ENCODE measurements at regions not wholly inside any gene's neighbourhood (a gene's known extent, or its start where the extent isn't known, plus 50 kb on each side); places are given as distances from the start of the nearest gene placed in this dataset.
"Not testable (repeated sequence)": the region's sequence is repeated elsewhere in the genome, so short reads cannot be mapped to it uniquely, and the experiment has no call there.

- no peak for DNase-seq
Observed at GRCh38 chr17:53039981-53040380, 782.7 kb upstream of the KIF2B start.

GRCh38 chr17:53033297-53033696 lies 789.4 kb upstream of the KIF2B start:
- no peak for DNase-seq

GRCh38 chr17:53032861-53033271 lies 789.9 kb upstream of the KIF2B start:
- peak; percentile 80 for DNase-seq

DNA sequence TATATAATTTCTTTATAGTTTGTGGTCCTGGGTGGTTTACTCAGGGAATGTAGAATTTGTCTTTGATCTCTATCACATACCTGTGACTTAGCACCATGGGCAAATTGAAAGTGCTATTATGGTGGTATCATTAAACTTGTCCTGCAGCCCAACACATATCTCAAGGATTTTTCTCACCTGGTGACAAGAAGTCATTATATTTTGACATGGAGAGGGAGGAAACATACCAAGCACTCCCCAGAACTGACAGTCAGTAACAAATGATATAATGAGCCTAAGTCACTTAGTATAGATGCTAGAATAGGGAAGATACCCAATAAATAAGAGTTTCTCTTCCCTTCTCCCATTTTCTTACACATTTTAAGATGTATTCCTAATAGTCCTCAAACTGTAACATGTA lies 805.5 kb upstream of the KIF2B start:
- DNase-seq, result no peak

DNA sequence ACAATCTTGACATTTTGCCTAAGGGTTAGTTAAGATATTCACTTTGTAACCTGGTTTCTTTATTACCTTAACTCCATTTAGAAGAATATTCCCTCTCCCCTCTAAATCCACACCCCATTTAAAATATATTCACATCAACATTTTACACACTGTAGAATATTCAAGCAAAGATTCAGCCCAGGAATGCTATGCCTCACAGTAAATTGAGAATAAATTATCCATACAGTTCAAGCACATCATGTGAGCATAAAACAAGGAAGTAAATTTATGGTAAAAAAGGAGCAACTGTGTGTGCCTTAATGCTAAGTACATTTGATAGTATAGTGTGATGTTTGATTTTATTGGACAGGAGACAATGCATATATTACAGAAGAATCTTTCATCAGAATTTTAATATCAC lies 806.6 kb upstream of the KIF2B start:
- no peak for DNase-seq

DNA sequence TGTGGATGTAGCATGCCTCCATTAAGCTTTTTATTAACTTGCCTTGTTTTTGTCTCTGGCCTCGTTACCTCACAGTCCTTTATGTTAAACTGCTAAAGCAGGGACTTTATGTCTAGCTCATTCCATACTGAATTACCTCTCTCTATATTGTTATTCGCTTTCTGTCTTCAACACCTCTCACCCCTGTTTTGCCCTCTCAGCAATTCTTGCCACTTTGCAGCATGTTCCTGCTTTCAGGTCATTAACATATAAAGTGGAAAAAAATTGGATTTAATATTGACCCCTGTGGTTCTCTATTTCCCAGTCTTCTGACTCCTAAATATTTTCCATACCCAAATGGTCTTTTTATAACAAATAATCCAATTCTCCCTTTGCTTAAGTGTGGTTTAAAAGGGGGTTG lies 810.4 kb upstream of the KIF2B start:
- DNase-seq, result no peak

DNA sequence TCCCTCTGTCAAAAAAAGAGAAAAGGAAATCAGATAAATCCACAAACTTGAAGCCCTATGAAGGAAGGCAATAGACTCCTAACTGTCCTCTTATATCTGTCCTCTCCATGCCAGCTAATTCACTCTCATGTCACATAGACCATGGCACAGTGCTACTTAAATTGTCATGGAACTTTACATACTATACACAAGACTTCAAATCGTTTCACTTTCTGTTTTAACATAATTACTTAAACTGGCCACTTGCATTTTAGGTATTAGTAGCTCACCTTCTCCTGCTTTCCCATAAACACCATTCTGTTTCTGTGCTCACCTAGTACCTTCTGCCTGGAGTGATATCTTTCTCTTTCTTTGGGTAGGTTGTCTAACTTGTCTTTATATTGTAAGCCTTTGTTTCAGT lies 816.7 kb upstream of the KIF2B start:
- no peak for DNase-seq

GRCh38 chr17:53004902-53005301 lies 817.8 kb upstream of the KIF2B start:
- no peak for DNase-seq

DNA sequence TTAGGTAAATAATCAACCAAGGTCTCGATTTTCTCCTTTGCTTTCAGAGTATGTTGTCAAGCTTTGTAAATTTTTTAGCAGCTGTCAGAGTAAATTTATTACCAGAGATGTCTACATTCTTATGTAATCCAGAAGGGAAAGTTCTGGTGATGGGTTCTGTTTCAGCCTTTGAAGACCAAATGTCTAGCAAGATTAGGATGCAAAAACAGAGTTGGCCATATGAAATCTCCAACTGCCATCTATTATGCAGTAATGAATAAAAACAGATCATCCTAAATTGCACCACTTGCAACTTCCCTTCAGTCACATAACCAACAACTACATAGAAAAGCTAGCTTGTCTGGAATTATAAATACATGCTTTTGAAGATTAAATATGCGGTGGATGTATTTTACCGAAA lies 826.8 kb upstream of the KIF2B start:
- DNase-seq, result no peak

GRCh38 chr17:52995147-52995546 lies 827.6 kb upstream of the KIF2B start:
- DNase-seq, result no peak

DNA sequence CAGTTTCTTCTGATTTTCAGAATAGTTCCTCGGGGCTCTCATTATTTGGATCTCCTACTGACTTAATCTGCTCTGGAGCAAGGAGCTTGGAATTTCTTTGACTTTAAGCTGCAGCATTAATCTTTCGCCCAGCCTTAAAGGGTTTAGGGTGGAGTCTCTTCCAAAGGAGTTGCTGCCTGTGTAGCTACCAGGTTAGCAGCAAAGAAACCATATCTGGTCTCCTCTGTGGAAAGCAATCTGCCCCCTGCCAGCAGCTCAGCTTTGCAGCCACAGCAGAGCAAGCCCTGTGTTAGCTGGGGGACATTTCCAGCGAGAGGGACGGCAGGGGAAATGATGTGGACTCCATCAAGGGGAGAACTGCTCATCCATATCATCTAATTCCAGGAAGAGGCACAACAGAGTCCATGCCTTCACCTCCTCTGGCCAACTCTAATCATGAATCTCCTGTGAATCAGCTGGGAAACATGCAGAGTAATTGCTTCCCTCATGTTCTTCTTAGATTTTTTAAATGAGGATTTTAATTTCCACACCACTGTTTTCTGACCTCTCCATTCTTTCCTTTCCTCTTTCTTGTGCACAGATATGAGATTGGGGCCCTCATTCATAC lies 827.6 kb upstream of the CA10 start:
- peak; percentile 2 for DNase-seq

DNA sequence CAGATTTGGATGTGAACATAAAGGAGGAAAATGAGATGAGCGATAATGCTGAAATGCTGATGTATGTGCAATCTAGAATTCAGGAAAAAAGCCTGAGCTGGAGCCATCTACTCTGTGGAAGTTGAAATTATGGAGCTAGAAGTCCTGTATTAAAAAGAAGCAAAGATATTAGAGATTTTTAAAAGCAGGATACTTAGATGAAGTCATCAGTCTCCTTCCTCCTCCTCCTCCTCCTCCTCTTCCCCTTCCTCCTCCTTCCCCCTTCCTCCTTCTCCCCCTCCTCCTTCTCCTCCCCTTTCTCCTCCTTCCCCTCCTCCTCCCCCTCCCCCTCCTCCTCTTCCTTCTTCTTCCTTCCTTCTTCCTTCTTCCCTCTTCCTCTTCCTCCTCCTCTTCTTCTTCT lies 823.8 kb upstream of the CA10 start:
- DNase-seq, result no peak

DNA sequence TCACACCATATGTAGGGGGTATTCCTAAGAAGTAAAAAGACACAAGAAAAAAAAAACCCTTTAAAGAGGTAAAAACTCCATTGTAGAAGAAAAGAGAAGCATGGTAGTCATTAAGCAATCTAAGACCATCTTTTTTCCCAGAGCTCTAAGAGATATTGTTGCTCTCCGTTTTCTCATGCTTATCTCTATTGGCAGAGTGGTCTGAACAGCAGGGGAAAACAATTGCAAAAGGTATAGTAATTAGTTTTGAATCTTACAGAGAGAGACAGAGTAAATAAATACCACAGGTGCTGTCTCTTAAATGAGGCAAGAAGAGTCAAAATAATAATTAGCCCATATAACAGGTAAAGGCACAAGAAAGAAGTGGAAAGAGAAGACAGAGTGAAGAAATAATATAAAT lies 821.4 kb upstream of the CA10 start:
- DNase-seq, result no peak

DNA sequence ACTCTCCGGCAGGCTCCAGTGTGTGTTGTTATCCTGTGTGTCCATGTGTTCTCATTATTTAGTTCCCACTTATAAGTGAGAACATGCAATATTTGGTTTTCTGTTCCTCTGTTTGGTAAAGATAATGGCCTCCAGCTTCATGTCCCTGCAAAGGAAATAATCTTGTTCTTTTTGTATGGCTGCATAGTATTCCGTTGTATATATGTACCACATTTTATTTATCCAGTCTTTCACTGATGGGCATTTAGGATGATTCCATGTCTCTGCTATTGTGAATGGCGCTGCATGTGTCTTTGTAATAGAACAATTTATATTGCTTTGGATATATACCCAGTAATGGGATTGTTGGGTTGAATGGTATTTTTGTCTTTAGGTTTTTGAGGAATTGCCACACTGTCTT lies 807.3 kb upstream of the CA10 start:
- no peak for DNase-seq

DNA sequence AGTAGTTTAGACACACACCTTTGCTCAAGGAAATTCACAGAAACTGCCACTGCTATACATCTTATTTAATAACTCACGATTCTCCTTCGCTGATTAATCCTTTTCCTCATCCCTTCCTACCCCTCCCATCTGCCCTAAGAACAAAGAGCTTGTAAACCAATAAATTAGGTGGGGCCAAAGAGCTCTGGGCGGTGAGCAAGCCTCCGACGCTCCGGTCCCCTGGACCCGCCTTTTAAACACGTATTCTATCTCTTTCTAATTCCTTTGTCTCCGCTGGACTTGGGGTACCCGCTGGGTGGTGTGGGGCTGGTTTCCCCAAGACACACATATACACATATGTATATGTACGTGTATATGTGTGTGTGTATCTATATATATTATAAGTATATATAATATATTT lies 803.2 kb upstream of the CA10 start:
- not testable (repeated sequence) for DNase-seq

GRCh38 chr17:52957411-52957810 lies 798.9 kb upstream of the CA10 start:
- DNase-seq, result no peak

GRCh38 chr17:52947418-52947817 lies 788.9 kb upstream of the CA10 start:
- DNase-seq, result no peak

GRCh38 chr17:52938623-52939230 lies 780.2 kb upstream of the CA10 start:
- no peak for DNase-seq

DNA sequence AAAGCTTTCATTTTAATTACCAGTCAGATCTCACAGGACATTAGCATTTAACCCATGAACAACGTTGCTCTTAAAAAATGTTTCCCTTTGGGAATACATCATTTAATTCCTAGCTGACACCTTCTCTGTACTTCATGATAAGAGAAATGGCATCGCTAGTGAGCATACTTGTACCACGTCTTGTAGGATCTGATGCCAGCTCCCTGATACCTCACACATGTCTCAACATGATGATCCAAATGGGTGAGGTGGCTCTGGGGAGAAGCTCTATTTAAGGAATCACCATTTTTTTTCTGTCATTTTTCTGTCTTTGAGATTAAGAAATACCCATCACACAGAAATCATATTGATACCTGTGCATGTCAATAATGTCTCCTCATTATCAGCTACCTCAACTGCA lies 772.1 kb upstream of the CA10 start:
- DNase-seq, result no peak

DNA sequence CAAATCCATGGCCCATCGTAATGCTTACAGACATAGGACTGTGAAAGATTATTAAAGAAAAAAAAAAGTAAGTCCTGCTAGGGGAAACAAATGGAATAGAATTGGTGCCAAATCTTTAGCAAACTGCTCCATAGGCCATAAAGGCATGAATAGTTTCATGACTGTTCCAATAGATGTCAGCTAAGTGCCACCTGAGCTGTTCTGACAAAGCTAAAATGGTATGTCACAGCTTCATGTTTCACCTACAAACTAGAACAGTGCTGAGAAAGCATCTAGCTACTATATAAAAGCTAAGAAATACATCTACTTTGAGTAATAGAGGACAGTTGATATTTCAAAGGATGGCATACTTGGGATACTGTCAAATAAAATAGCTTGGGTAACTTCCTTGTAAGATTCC lies 771.6 kb upstream of the CA10 start:
- no peak for DNase-seq

GRCh38 chr17:52923658-52924057 lies 765.1 kb upstream of the CA10 start:
- DNase-seq, result no peak

- DNase-seq, result no peak
Observed at GRCh38 chr17:52899235-52899634, 740.7 kb upstream of the CA10 start.

- DNase-seq, result no peak
Observed at GRCh38 chr17:52895272-52895671, 736.8 kb upstream of the CA10 start.

DNA sequence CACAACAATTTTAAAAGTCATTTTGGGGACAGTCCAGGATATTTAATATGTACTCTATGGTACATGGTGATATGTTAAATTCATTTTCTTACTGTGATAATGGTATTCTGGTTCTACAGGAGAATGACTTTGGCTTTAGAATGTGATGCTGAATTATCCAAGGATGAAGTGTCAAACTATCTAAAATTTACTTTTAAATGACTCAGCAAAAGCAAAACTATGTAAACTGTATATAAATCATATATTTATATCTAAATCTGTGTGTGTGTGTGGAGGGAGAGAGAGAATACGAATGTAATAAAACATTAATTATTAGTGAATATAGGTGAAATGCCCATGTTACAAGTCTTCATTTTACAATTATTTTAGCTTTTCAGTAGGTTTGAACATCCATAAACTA lies 733.8 kb upstream of the CA10 start:
- no peak for DNase-seq

GRCh38 chr17:52885882-52886281 lies 727.4 kb upstream of the CA10 start:
- DNase-seq, result no peak

Measured in tongue (tissue), 1 donor.